ENCODE measurements at regions not wholly inside any gene's neighbourhood (a gene's known extent, or its start where the extent isn't known, plus 50 kb on each side); places are given as distances from the start of the nearest gene placed in this dataset.
"Not testable (repeated sequence)": the region's sequence is repeated elsewhere in the genome, so short reads cannot be mapped to it uniquely, and the experiment has no call there.

GRCh38 chrX:46178763-46179162, 366.5 kb downstream of the ZNF674 start:
- no peak for DNase-seq (ENCODE audit: low read depth in 4 of 4, low spot score in 3 of 4)

GRCh38 chrX:46173159-46173558, 372.1 kb downstream of the ZNF674 start:
- DNase-seq (ENCODE audit: low read depth in 4 of 4, low spot score in 3 of 4), result no peak

- DNase-seq (ENCODE audit: low read depth in 4 of 4, low spot score in 3 of 4), result not testable (repeated sequence)
These were observed 373.8 kb downstream of the ZNF674 start for GRCh38 chrX:46171457-46171856.

- no peak for DNase-seq (ENCODE audit: low read depth in 4 of 4, low spot score in 3 of 4)
These were observed 375.4 kb downstream of the ZNF674 start for GRCh38 chrX:46169808-46170207.

GRCh38 chrX:46168254-46168653, 377.0 kb downstream of the ZNF674 start:
- no peak for DNase-seq (ENCODE audit: low read depth in 4 of 4, low spot score in 3 of 4)

- no peak for DNase-seq (ENCODE audit: low read depth in 4 of 4, low spot score in 3 of 4)
These were observed 379.4 kb downstream of the ZNF674 start for GRCh38 chrX:46165866-46166265.

GRCh38 chrX:46165411-46165810, 379.8 kb downstream of the ZNF674 start:
- no peak for DNase-seq (ENCODE audit: low read depth in 4 of 4, low spot score in 3 of 4)

GRCh38 chrX:46152756-46153155, 392.5 kb downstream of the ZNF674 start:
- DNase-seq (ENCODE audit: low read depth in 4 of 4, low spot score in 3 of 4), result no peak

GRCh38 chrX:46151332-46151731, 393.9 kb downstream of the ZNF674 start:
- DNase-seq (ENCODE audit: low read depth in 4 of 4, low spot score in 3 of 4), result not testable (repeated sequence)

- no peak for DNase-seq (ENCODE audit: low read depth in 4 of 4, low spot score in 3 of 4)
These were observed 400.7 kb downstream of the ZNF674 start for GRCh38 chrX:46144566-46144965.

- DNase-seq (ENCODE audit: low read depth in 4 of 4, low spot score in 3 of 4), result no peak
These were observed 404.9 kb downstream of the ZNF674 start for GRCh38 chrX:46140272-46140671.

GRCh38 chrX:46130247-46130646, 415.0 kb downstream of the ZNF674 start:
- no peak for DNase-seq (ENCODE audit: low read depth in 4 of 4, low spot score in 3 of 4)

- DNase-seq (ENCODE audit: low read depth in 4 of 4, low spot score in 3 of 4), result no peak
These were observed 420.1 kb downstream of the ZNF674 start for GRCh38 chrX:46125111-46125510.

GRCh38 chrX:46117234-46117633, 428.0 kb downstream of the ZNF674 start:
- DNase-seq (ENCODE audit: low read depth in 4 of 4, low spot score in 3 of 4), result no peak

GRCh38 chrX:46087310-46087709, 457.9 kb downstream of the ZNF674 start:
- DNase-seq (ENCODE audit: low read depth in 4 of 4, low spot score in 3 of 4), result not testable (repeated sequence)

- DNase-seq (ENCODE audit: low read depth in 4 of 4, low spot score in 3 of 4), result not testable (repeated sequence)
These were observed 465.1 kb downstream of the ZNF674 start for GRCh38 chrX:46080121-46080520.

- DNase-seq (ENCODE audit: low read depth in 4 of 4, low spot score in 3 of 4), result no peak
These were observed 472.4 kb downstream of the ZNF674 start for GRCh38 chrX:46072791-46073190.

GRCh38 chrX:46072372-46072771, 472.8 kb downstream of the ZNF674 start:
- no peak for DNase-seq (ENCODE audit: low read depth in 4 of 4, low spot score in 3 of 4)

- DNase-seq (ENCODE audit: low read depth in 4 of 4, low spot score in 3 of 4), result no peak
These were observed 474.8 kb downstream of the ZNF674 start for GRCh38 chrX:46070421-46070820.

GRCh38 chrX:46059316-46059715, 485.9 kb downstream of the ZNF674 start:
- DNase-seq (ENCODE audit: low read depth in 4 of 4, low spot score in 3 of 4), result no peak

- DNase-seq (ENCODE audit: low read depth in 4 of 4, low spot score in 3 of 4), result no peak
These were observed 500.7 kb downstream of the ZNF674 start for GRCh38 chrX:46044486-46044885.

- DNase-seq (ENCODE audit: low read depth in 4 of 4, low spot score in 3 of 4), result no peak
These were observed 505.2 kb downstream of the ZNF674 start for GRCh38 chrX:46040001-46040400.

- DNase-seq (ENCODE audit: low read depth in 4 of 4, low spot score in 3 of 4), result no peak
These were observed 505.7 kb downstream of the ZNF674 start for GRCh38 chrX:46039526-46039925.

GRCh38 chrX:46036508-46036907, 508.7 kb downstream of the ZNF674 start:
- DNase-seq (ENCODE audit: low read depth in 4 of 4, low spot score in 3 of 4), result no peak

Measured in left renal pelvis (tissue), 4 donors.